A549 (cell line): ENCODE measurements at regions not wholly inside any gene's neighbourhood (a gene's known extent, or its start where the extent isn't known, plus 50 kb on each side); places are given as distances from the start of the nearest gene placed in this dataset.

Experiments
- ATOH8 ChIP-seq: fragments of 250-450 bp; sonication (Bioruptor Pico); IDR thresholded peaks from 2 replicates; pipeline ENCODE4 v1.5.0; 2020; ENCODE audit warnings: low read depth, mild to moderate bottlenecking, moderate library complexity
- CEBPB ChIP-seq, 2 experiments: fragments of >200 bp in 1 of 2; sonication (Bioruptor Twin) in 1 of 2; formaldehyde crosslinking in 1 of 2; IDR thresholded peaks; 2 replicates each; pipeline ENCODE4 v1.6.1; 2012 to 2016
- CTCF ChIP-seq: fragments of >200 bp; sonication (Bioruptor Twin); formaldehyde crosslinking; IDR thresholded peaks from 3 replicates; pipeline ENCODE4 v1.5.1; 2016
- ESRRA ChIP-seq: fragments of 150-350 bp; IDR thresholded peaks from 2 replicates; pipeline ENCODE4 v1.6.1; 2014; ENCODE audit warnings: mild to moderate bottlenecking, low read length, borderline replicate concordance
- HOXA7 ChIP-seq: fragments of 250-450 bp; sonication (Bioruptor Pico); IDR thresholded peaks from 2 replicates; pipeline ENCODE4 v1.5.0; 2020; ENCODE audit warnings: mild to moderate bottlenecking, moderate library complexity
- MAFK ChIP-seq: fragments of 450-650 bp; IDR thresholded peaks from 2 replicates; pipeline ENCODE4 v1.6.1; 2014; ENCODE audit not compliant: partially characterized antibody
- NR3C1 ChIP-seq: fragments of >200 bp; sonication (Bioruptor Twin); formaldehyde crosslinking; IDR thresholded peaks from 3 replicates; pipeline ENCODE4 v1.6.1; 2017
- POLR2AphosphoS2 ChIP-seq: conservative IDR thresholded peaks from 2 replicates; pipeline ENCODE4 v1.6.1; 2012; ENCODE audit warnings: low read length, improper control_type of control experiment, inconsistent platforms
- RARB ChIP-seq: fragments of 250-450 bp; sonication (Bioruptor Pico); IDR thresholded peaks from 2 replicates; pipeline ENCODE4 v1.8.0; 2021; ENCODE audit warnings: mild to moderate bottlenecking, moderate library complexity
- RFX5 ChIP-seq: fragments of 450-650 bp; IDR thresholded peaks from 2 replicates; pipeline ENCODE4 v1.7.1; 2014; ENCODE audit warnings: antibody characterized with exemption, mild to moderate bottlenecking, moderate library complexity
- SMC3 ChIP-seq: fragments of >200 bp; sonication (Bioruptor Twin); formaldehyde crosslinking; IDR thresholded peaks from 3 replicates; pipeline ENCODE4 v1.6.1; 2018; ENCODE audit warnings: inconsistent platforms
- SREBF2 ChIP-seq: fragments of 450-650 bp; IDR thresholded peaks from 2 replicates; pipeline ENCODE4 v1.6.1; 2014; ENCODE audit warnings: mild to moderate bottlenecking, moderate library complexity
- ZFP36 ChIP-seq: fragments of 450-650 bp; IDR thresholded peaks from 2 replicates; pipeline ENCODE4 v1.6.1; 2014; ENCODE audit warnings: borderline replicate concordance; ENCODE audit not compliant: partially characterized antibody
- ZNF302 ChIP-seq: fragments of 250-450 bp; sonication (Bioruptor Pico); IDR thresholded peaks from 2 replicates; pipeline ENCODE4 v1.9.0; 2021; ENCODE audit warnings: inconsistent platforms, mild to moderate bottlenecking, moderate library complexity

GRCh38 chr7:155147172-155147571, 77.0 kb downstream of the HTR5A start:
- TF ChIP-seq ZFP36 (no peak), CTCF (no peak), ZNF302 (CRISPR knock-in tag) (no peak), NR3C1 (no peak), POLR2AphosphoS2 (no peak), RARB (no peak), ATOH8 (CRISPR knock-in tag) (no peak), HOXA7 (no peak), SMC3 (no peak), CEBPB (IDR thresholded peaks at IDR 0.05) (no peak), RFX5 (no peak), MAFK (no peak), ESRRA (no peak), SREBF2 (no peak)
